Hepatic stellate cell (primary cell): ENCODE measurements at regions not wholly inside any gene's neighbourhood (a gene's known extent, or its start where the extent isn't known, plus 50 kb on each side); places are given as distances from the start of the nearest gene placed in this dataset.
"Not testable (repeated sequence)": the region's sequence is repeated elsewhere in the genome, so short reads cannot be mapped to it uniquely, and the experiment has no call there.

Experiments used
- DNase-seq: peaks from one replicate; pipeline ENCODE4 v3.0.0; 2011; ENCODE audit warnings: low spot score

GRCh38 chr18:1413323-1413675 lies 508.6 kb downstream of the ADCYAP1 start:
- DNase-seq: no peak

- no peak for DNase-seq
Measured at GRCh38 chr18:1416074-1416473, 511.4 kb downstream of the ADCYAP1 start.

DNA sequence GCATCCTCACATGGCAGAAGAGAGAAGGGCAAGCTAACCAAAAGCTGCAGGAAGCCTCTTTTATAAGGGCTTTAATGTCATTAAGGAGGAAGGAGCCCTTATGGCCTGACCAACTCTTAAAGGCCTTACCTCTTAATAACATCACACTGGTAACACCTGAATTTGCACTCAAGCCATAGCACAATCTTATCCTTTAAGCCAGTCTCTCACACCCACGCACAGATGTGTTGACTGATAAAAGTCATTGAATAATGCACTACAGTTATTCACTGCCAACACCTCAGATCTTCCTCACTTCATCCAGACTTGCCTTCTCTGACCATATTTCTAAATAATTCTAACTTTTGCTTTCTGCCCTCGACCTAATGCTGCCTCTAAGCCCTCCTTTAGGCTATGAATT lies 516.8 kb downstream of the ADCYAP1 start:
- no peak for DNase-seq

- DNase-seq: no peak
Measured at GRCh38 chr18:1422634-1423033, 518.0 kb downstream of the ADCYAP1 start.

GRCh38 chr18:1425679-1426078 lies 521.0 kb downstream of the ADCYAP1 start:
- no peak for DNase-seq

DNA sequence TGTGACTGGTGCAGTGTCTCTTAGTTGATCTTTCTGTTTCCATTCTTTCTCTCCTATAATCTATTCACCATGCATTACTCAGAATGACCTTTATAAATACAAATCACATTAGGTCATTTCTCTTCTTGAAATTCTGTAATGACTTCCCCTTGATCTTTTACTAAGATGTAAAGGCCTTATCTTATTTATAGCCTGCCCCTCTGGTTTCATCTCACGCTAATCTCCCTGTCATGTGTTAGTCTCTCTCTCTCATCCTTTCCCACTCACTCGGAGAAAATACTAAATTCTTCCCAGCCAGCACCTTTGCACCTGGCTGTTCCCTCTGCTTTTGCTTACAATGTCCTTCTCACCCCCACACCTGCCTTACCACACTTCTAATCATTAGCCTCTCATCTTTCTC lies 530.8 kb downstream of the ADCYAP1 start:
- no peak for DNase-seq

- DNase-seq: no peak
Measured at GRCh38 chr18:1436199-1436598, 531.5 kb downstream of the ADCYAP1 start.

DNA sequence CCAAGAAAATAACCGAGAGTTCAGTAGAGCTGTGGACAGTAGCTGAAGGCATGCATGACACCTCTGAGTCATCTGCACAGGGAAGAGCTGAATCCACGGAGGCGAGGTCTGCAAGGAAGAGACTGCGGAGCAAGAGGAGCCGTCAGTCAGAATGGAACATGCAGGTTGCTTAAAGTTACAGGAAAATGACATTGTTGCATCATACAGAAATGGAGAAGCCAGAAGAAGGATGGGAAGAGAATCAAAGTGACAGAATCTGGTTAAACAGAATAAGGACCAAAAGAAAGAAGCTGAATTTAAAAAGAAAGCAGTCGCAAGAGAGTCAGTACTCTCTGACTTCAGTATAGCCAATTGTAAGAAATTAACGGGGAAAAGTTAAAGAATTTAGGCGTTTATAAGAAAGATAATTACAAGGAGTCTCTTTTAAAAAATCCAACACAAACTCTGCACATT lies 533.8 kb downstream of the ADCYAP1 start:
- no peak for DNase-seq

DNA sequence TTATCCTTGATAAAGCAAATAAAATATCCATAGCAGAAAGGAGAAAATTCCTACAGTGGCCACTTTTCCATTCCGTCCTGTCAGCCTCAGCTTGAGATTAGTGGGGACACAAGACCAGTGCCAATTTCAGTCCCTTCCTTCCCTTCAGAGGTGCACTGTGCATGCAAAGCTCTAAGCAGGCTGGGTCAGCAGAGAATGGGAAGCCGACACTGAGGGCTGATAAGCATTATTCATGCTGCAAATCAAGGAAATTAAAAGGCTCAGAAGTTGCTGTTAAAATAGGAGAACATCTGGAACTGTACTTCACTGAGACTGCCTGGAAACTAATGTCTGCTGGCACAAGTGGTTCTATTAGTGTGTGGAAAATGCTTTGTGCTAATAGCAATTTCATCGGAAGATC lies 534.3 kb downstream of the ADCYAP1 start:
- no peak for DNase-seq

DNA sequence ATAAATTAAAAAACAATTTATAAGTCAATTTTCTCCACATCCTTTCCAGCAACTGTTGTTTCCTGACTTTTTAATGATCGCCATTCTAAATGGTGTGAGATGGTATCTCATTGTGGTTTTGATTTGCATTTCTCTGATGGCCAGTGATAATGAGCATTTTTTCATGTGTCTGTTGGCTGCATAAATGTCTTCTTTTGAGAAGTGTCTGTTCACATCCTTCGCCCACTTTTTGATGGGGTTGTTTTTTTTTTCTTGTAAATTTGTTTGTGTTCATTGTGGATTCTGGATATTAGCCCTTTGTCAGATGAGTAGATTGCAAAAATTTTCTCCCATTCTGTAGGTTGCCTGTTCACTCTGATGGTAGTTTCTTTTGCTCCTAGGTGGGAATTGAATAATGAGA lies 539.4 kb downstream of the ADCYAP1 start:
- not testable (repeated sequence) for DNase-seq

DNA sequence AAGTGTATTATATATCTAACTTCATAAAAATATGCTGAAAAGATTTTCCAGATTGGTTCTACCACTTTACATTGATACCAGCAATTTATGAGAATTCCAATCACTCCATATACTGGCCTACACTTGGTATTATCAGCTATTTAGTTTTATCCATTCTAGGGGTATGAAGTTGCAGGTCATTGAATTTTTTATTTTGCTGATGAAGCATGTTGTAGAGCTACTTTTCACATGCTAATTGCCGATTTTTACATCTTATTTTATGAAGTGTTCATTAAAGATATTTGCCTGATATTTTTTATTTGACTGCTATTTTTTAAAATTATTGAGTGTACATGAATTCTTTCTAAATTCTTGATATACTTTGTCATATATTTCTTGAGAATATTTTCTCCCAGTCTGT lies 542.1 kb downstream of the ADCYAP1 start:
- no peak for DNase-seq

DNA sequence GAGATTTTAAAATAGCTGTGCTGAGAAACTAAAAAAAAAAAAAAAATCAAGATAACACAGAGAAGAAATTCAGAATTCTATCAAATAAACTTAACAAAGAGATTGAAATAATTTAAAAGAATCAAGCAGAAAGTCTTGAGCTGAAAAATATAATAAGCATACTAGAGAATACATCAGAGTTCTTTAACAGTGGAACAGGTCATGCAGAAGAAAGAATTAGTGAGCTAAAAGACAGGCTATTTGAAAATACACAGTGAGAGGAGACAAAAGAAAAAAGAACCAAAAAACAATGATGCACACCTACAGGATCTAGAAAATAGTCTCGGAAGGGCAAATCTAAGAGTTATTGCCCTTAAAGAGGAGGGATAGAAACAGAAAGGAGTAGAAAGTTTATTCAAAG lies 548.1 kb downstream of the ADCYAP1 start:
- no peak for DNase-seq

GRCh38 chr18:1455605-1456004 lies 550.9 kb downstream of the ADCYAP1 start:
- DNase-seq: no peak

DNA sequence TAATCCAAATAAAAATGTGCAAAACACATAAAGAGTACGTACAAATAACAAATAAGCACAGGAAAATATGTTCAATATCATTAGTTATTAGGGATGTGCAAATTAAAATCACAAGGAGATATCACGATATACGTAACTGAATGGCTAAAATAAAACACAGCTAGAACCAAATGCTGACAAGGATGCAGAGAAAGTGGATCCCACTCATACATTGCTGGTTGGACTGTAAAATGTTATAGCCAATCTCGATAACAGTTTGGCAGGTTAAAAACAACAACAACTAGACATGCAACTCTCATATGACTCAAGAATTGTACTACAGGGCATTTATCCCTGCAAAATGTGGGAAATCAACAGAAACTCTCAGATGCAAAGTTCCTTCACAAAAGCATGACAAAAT lies 553.9 kb downstream of the ADCYAP1 start:
- DNase-seq: no peak

DNA sequence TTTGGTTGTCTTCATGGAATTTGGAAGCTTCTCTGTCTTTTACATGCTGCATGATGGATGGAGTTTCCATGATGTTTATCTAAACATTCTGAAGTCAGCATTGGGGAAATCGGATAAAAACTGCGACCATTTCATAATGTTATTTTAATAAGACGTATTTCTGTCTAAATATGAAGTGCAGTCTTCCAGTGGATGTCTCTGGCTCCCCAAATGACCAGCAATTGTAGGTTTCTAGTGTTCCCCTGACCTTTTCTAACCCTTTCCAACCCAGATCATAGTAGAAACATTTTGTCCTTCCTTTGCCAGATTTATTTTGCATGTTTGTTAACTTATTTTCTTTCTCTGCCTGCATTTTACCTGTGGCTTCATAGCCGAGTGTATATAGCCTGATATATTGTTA lies 559.3 kb downstream of the ADCYAP1 start:
- DNase-seq: no peak

DNA sequence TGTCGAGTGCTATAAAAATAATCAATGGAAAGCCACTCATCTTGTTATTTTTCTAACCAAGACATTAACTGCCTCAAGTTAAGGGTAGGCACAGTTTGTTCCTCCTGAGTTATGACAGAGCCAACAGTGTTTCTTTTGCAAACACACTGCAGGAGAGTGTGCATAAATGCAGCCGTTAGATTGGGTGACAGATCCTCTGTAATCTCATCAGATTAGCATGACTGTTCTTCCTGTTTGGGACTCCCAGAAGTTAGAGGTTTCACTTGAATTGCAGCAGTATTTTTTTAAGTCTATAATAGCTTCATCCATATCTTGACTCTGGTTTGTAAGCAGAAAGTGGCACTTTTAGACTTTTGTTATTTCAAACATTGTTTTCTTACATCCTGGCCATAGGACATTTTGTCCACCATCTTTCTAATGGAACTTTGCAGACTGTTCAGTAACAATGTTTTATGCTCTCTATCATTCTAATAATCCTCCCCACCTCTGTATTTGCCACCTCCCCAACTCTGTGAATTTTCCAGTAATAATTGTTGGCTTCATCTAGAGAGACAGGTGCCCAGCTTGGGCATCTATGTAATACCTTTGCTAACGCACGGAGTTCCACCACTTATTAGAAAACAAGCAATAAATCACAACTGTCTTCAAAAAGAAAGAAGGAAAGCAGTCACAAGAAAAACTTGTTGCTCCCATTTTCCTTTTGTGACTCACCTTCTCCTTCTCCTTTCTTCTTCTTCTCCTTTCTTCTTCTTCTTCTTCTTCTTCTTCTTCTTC lies 560.0 kb downstream of the ADCYAP1 start:
- no peak for DNase-seq

DNA sequence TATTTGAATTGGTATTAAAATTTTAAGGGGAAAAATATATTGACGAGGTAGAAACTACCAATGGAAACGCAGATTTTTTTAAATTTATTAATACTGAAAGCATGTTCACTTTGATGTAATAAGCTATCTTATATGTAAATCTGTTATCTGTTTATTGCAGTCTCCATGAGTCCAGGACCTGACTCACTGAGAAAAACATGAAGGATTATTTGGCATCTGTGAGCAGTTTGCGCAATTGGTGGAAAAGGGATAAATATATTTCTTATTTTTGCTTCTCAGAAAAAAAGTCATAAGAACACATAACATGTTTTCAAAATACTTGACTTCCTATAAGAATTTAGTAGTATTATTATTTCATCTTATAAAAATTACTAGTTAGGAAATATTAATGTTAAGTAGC lies 561.4 kb downstream of the ADCYAP1 start:
- DNase-seq: no peak

- no peak for DNase-seq
Measured at GRCh38 chr18:1467461-1467964, 562.8 kb downstream of the ADCYAP1 start.

DNA sequence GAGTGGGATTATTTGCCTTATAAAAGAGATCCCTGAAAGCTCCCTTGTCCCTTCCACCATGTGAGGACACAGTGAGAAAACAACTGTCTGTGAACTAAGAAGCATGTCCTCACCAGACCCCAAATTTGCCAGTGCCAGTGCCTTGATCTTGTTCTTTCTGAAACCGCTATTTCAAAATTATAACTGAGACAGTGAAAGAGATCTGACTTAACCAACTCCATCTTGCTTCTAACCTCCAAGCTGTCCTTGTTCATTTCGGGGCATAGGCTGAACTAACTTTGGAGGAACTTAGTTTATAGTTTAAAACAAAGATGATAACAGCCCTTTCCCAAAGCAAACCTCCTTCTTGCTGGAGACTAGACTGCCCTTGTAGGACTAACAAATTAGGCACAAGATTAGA lies 563.9 kb downstream of the ADCYAP1 start:
- no peak for DNase-seq

DNA sequence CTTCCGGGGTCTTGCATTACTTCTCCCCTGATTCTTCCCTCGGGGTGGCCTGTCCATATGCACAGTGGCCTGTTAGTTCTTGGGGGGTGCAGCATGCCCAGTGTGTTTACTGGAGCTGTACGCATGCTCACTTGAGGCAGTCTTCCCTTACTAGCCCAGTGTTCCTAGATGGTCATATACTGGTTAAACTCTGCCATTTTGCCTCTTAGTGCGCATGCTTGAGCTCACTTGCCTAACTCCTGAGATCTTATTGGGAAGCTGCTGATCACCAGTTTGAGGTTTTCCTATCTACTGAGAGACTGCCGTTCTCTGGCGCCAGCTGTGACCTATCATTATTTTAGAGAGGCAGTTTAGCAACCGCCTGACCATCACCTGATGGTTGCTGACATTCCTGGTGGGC lies 571.2 kb downstream of the ADCYAP1 start:
- no peak for DNase-seq

DNA sequence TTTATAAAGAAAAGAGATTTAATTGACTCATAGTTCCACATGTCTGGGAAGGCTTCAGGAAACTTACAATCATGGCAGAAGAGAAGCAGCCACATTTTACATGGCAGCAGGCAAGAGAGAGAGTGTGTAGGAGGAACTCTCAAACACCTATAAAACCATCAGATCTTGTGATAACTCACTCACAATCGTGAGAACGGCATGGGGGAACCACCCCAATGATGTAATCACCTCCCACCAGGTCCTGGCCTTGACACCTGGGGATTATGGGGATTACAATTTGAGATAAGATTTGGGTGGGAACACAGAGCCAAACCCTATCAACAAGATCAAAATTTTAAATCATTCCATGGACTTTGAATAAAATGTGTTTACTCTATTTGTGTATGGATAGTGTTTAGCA lies 575.6 kb downstream of the ADCYAP1 start:
- DNase-seq: no peak

GRCh38 chr18:1481577-1481976 lies 576.9 kb downstream of the ADCYAP1 start:
- no peak for DNase-seq

- no peak for DNase-seq
Measured at GRCh38 chr18:1483385-1483784, 578.7 kb downstream of the ADCYAP1 start.

- DNase-seq: no peak
Measured at GRCh38 chr18:1487457-1487856, 582.8 kb downstream of the ADCYAP1 start.
